SH-SY5Y (cell line): ENCODE measurements at regions not wholly inside any gene's neighbourhood (a gene's known extent, or its start where the extent isn't known, plus 50 kb on each side); places are given as distances from the start of the nearest gene placed in this dataset.

ENCODE experiments used
- GATA2 ChIP-seq: IDR thresholded peaks from 2 replicates; pipeline ENCODE4 v1.6.1; 2011; ENCODE audit warnings: mild to moderate bottlenecking, low read depth, low read length
- GATA3 ChIP-seq: IDR thresholded peaks from 2 replicates; pipeline ENCODE4 v1.6.1; 2011; ENCODE audit warnings: low read depth, mild to moderate bottlenecking, low read length, moderate library complexity

DNA sequence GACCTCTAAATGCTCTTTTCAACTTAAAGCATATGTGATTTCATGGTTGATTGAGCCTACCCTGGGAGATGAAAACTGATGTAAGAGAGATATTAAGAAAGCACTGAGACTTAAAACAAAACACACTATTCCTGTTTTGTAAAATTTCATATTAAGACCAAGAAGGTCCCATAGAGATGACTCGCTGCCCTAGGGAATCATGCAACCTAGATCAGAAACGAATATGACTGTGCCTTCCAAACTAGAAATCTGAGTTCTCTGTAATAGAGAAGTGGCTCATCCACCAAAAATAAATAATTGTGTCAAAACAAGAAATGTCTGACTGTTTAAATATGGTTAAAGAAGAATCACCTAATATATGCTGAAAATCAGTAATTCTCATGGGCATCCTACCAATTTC, 776.8 kb upstream of the SOX11 start:
- TF ChIP-seq GATA2 = no peak
- no peak for TF ChIP-seq GATA3
